H1 (cell line): ENCODE measurements at regions not wholly inside any gene's neighbourhood (a gene's known extent, or its start where the extent isn't known, plus 50 kb on each side); places are given as distances from the start of the nearest gene placed in this dataset.

Experiments
- EZH2 ChIP-seq: fragments of 200-600 bp; sonication (generic); IDR thresholded peaks from 2 replicates; pipeline ENCODE4 v1.7.1; 2012; ENCODE audit warnings: low read depth, mild to moderate bottlenecking, moderate library complexity, low read length, inconsistent platforms; ENCODE audit not compliant: severe bottlenecking
- GABPA ChIP-seq: IDR thresholded peaks from 2 replicates; pipeline ENCODE4 v1.6.1; 2011; ENCODE audit warnings: mild to moderate bottlenecking, low read length, moderate library complexity, borderline replicate concordance; ENCODE audit not compliant: insufficient read depth
- JUN ChIP-seq: IDR thresholded peaks from 2 replicates; pipeline ENCODE4 v1.6.1; 2011; ENCODE audit warnings: low read depth, mild to moderate bottlenecking, improper control_type of control experiment, low read length
- JUND ChIP-seq: IDR thresholded peaks from 2 replicates; pipeline ENCODE4 v1.6.1; 2011; ENCODE audit warnings: mild to moderate bottlenecking, improper control_type of control experiment, low read length
- POLR2A ChIP-seq, 2 experiments: IDR thresholded peaks; 1 replicate in 1 of 2; 2 replicates in 1 of 2; pipeline ENCODE4 v1.6.1; 2011; ENCODE audit warnings: low read depth in 2 of 2, low read length in 2 of 2, mild to moderate bottlenecking in 2 of 2; ENCODE audit errors: control extremely low read depth in 1 of 2
- SP1 ChIP-seq: IDR thresholded peaks from 2 replicates; pipeline ENCODE4 v1.6.1; 2011; ENCODE audit warnings: low read depth, low read length
- TAF1 ChIP-seq: IDR thresholded peaks from 2 replicates; pipeline ENCODE4 v1.6.1; 2011; ENCODE audit warnings: mild to moderate bottlenecking, low read depth, low read length
- TBP ChIP-seq: IDR thresholded peaks from 2 replicates; pipeline ENCODE4 v1.6.1; 2011; ENCODE audit warnings: low read depth, low read length, improper control_type of control experiment
- TF ChIP-seq, protein P1 (sequence below), 3 experiments: IDR thresholded peaks; 1 replicate in 2 of 3; 2 replicates in 1 of 3; pipeline versions ENCODE4 v1.5.1 to v1.6.1; 2011; ENCODE audit warnings: low read length in 3 of 3, mild to moderate bottlenecking in 3 of 3, inconsistent platforms in 2 of 3, low read depth in 1 of 3, moderate library complexity in 1 of 3; ENCODE audit not compliant: insufficient read depth in 1 of 3; ENCODE audit errors: control extremely low read depth in 1 of 3
- TF ChIP-seq, protein P2 (sequence below): IDR thresholded peaks from 2 replicates; pipeline ENCODE4 v1.6.1; 2012; ENCODE audit warnings: inconsistent platforms

DNA sequence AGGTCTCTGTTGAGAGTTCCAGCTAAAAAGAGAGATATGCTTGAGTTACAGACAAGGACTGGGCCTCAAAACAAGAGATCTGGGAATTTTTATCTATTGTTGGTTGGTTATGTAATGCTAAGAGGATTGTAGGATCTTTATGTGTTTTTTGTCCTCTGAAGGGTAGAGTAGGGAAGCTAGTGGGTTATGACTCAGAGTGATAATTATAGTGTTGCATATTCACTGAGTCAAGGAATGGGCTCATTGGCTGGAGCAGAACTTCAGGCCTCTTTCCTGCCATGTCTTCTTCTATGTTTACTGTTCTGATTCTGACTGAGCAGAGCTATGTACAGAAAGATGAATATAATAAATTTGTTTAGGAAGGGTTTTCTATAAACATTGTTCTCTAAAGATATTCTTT is 66.1 kb upstream of the NOX3 start:
- TF ChIP-seq POLR2A (IDR thresholded peaks at IDR 0.05; ENCODE audit: control extremely low read depth in 1 of 2, low read depth in 2 of 2, low read length in 2 of 2) (no peak), SP1 (no peak), TAF1 (no peak), EZH2 (no peak), TBP (no peak), GABPA (no peak), JUND (no peak), JUN (no peak)
- TF ChIP-seq, protein P1, sequence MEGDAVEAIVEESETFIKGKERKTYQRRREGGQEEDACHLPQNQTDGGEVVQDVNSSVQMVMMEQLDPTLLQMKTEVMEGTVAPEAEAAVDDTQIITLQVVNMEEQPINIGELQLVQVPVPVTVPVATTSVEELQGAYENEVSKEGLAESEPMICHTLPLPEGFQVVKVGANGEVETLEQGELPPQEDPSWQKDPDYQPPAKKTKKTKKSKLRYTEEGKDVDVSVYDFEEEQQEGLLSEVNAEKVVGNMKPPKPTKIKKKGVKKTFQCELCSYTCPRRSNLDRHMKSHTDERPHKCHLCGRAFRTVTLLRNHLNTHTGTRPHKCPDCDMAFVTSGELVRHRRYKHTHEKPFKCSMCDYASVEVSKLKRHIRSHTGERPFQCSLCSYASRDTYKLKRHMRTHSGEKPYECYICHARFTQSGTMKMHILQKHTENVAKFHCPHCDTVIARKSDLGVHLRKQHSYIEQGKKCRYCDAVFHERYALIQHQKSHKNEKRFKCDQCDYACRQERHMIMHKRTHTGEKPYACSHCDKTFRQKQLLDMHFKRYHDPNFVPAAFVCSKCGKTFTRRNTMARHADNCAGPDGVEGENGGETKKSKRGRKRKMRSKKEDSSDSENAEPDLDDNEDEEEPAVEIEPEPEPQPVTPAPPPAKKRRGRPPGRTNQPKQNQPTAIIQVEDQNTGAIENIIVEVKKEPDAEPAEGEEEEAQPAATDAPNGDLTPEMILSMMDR (IDR thresholded peaks at IDR 0.05; ENCODE audit: control extremely low read depth in 1 of 3, insufficient read depth in 1 of 3, low read depth in 1 of 3, low read length in 3 of 3), result no peak
- TF ChIP-seq, protein P2, sequence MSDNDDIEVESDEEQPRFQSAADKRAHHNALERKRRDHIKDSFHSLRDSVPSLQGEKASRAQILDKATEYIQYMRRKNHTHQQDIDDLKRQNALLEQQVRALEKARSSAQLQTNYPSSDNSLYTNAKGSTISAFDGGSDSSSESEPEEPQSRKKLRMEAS, result no peak
